GM19351 (cell line): ENCODE measurements at regions not wholly inside any gene's neighbourhood (a gene's known extent, or its start where the extent isn't known, plus 50 kb on each side); places are given as distances from the start of the nearest gene placed in this dataset.

Experiments used
- ATAC-seq: cut with Tn5 transposase; IDR thresholded peaks from one replicate; pipeline ENCODE4 v1.9.1; 2021; ENCODE audit warnings: mild to moderate bottlenecking, moderate library complexity; ENCODE audit not compliant: unreplicated experiment

- ATAC-seq: no peak
Measured at GRCh38 chr2:204454672-204455380, 90.4 kb upstream of the PARD3B start.

DNA sequence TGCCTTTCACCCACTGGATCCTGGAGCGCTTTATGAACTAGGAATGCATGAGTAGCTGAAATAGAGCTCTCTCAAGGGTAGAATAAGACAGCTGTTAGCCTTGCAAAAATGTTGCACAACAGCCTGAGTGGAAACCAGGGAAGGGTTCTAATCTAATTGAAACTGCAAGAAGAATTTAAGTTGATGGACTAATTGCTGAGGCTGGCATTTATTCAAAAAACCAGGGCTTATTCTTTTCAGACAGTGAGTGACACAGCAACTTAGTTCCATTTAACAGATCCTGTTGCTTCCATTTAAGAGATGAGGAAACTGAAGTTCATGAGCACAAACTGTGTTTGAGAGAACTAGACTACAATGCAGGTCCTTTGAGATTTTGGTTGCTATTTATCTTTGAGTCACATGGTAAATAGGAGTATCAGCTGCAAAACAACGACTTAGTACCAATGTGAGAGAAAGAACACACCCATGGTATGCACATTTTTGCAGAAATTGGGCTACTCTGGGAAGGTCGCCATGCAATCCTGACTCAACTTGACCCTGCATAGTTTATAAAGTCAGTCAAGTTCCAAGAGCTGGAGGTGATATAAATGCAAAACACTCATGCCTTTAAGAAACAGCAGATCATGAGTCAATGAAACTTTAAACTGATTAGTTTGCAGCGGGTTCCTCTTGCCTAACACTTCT is 76.4 kb upstream of the PARD3B start:
- ATAC-seq: no peak

DNA sequence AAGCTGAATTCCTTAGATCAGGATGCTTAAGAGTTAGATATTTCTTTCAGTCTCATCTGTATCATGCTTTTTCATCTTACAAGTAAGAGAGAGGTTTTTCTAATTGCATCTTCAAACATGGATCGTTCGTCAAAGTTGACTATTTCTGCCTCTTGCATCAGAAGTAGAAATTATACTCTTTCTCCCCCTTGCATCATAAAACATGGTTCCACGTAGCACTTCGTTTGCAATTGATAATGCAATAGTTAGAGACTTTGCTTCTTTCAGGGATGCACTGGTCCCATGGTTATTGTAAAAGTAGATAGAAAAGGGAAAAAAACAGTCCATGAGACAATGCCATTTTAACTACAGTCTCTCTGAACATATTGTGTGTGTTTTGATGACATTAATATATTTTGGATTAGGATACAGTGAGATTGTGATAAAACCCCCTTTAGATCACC is 75.1 kb upstream of the PARD3B start:
- ATAC-seq: no peak

DNA sequence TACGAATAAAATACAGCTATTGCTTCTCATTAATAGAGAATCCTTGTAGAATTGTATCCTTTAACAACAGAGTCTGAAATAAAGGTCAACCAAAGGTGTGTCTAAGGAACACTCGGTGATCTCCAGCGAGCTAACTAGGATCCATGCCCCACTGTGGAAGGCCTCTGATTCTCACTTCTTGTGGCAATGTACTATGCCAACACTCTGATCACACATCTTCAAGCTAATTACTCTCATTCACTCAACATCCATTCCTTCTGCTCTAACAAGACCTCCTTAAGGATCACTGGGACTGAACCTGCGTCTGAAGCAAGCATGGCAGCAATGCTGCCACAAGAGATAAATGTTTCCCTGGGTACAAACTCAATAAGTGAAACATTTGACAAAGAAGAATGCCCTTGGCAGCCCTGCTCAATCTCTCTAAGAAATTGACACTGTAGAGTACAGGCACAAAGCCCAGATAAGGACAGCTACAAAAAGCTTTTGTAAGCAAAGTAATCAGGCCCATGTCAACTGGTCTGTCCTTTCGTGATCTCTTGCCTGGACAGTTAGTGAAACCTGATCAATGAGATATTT is 74.6 kb upstream of the PARD3B start:
- no peak for ATAC-seq

- ATAC-seq: no peak
Measured at GRCh38 chr2:204472375-204472774, 72.9 kb upstream of the PARD3B start.

DNA sequence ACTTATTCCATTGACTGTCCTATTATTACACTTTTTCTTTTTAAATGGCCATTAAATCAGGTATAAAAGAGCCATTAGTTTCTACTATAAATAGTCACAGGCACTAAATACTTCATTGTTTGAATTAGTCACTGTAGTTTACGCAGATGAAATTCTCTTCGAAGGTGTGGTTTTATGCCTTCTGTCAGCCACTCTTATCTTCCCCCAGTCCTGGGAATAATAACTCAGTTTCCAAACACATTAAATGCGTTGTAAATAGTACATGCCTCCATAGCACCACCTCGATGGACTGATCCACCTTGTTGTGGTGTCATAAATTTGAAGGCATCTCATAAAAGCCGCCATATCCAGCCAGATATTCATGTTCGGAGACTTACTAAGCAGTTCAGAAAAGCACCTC is 72.1 kb upstream of the PARD3B start:
- no peak for ATAC-seq

DNA sequence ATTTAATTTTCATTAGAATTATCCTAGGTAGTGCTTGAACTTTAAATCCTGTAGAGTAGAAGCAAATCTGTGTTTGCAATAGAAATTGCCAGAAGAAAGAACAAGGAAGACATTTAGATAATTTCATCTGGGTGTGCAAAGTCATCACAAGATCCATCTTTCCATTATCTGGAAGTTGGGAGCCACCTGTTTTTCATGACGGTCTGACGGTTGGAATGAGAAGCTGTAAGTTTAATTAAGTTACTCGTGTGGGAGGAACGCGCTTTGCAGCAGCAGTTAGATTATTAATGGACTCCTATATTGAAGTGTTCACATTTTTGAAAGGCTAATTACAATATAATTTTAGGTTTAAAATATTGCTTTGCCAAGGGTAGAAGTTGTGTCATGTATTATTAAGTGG is 69.9 kb upstream of the PARD3B start:
- no peak for ATAC-seq

GRCh38 chr2:204477358-204477950 is 67.8 kb upstream of the PARD3B start:
- no peak for ATAC-seq

- ATAC-seq: no peak
Measured at GRCh38 chr2:204479557-204479956, 65.7 kb upstream of the PARD3B start.

DNA sequence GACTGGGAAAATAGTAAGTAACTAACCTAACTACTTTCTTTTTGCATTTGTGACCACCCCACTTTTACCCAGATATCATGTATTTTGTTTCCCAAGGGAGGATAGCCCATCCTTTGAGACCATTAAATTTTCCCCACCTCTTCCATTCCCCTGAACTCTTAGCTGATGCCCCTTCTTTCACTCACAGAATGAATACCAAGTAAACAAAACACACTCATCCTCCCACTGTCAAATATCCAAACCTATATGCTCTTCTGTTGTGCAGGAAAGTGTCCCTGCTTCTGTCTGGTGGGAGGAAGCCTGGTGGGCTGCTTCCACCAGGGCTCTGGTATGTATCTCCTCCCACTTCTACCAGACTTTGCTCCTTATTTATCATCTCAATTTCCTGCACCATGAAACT is 64.6 kb upstream of the PARD3B start:
- ATAC-seq: no peak

- ATAC-seq: no peak
Measured at GRCh38 chr2:204483608-204484081, 61.6 kb upstream of the PARD3B start.

- ATAC-seq: no peak
Measured at GRCh38 chr2:204486321-204486720, 59.0 kb upstream of the PARD3B start.

DNA sequence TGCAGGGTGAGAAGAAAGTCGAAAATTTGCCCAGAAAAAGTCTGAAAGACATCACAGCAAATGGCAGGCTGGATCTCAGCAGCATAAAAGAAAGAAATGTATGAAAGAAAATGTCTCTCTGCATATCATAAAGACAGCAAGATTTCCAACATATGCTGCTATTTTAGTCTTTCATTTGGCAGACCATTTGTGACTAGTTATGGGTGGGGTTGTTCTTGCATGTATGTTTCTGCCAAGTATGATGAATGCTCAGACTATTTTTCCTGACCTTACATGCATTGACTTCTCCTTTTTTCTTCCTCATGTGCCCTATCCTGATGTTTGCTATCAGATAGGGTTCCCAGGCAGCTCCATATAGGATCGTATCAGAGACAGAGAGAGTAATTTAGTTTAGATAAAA is 58.5 kb upstream of the PARD3B start:
- ATAC-seq: no peak

DNA sequence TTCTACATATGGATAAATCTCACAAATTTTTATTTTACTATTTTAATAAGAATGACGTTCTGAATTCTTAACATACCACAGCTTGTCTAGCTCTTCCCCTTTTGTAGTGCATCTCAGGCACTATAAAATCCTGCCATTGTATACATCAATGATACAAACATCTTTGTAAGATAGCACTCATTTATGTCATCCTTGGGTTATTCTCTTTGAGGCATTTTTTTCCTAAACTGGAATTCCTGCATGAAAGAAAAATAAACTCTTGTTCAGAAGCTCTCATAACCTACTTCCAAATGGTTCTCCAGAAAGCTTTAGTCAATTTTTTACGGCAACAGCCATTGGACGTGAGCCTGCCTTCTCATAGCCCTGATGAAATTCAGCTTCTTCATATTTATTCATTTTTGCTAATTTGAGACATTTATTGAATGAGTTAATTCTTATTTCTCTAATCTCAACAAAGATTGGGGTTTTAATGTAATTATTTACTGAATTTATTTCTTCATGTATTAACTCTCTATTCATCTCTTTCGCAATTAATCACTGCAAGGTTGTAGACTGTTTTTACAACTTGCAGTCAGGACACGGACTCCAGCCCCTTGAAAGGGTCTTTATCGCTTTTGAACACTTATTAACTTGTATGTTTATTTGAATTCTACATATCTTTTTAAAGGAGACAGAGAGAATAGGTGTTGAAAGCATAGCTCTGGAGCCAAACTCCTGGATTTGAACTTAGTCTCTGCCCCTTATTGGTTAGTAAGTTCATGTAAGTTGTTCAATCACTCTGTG is 57.6 kb upstream of the PARD3B start:
- no peak for ATAC-seq

DNA sequence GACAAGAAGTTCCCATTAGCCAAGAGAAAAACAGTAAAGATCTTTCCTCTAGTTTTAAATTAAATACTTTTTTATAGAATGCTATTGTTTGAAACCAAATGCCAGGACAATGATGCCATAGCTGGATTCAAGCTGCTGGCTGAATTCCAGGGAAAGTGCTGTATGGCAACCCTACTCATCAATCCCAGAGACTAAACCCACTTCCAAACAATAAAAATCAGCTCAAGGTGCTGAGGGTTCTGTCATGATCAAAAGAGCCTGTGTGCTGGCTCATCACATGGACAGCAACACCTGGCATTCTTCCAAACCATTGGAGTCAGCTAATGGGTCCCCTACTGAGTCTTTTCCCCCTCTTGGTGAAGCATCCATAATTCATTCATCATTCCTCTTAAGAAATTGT is 53.7 kb upstream of the PARD3B start:
- ATAC-seq: no peak

- no peak for ATAC-seq
Measured at GRCh38 chr2:204492417-204492816, 52.9 kb upstream of the PARD3B start.

- no peak for ATAC-seq
Measured at GRCh38 chr2:204494681-204495080, 50.6 kb upstream of the PARD3B start.

DNA sequence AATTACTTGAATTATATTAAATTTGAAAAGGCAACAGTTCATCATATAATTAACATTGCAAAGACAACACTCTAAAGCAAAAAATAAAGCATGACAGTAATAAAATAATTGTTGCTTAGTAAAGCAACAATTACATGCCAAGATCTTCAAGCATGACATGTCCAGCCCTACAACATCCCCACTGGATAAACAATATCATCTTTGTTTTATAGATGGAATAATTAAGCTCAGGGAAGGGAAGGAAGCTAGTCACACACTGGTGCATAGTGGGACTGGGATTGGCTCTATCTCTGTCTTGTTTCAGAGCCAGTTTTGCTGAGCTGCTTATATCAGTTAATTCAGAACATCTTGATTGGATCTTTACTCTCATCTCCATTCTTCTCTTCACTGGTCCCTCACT is 49.9 kb upstream of the PARD3B start:
- ATAC-seq: no peak
